GM12892 (cell line): ENCODE measurements at regions not wholly inside any gene's neighbourhood (a gene's known extent, or its start where the extent isn't known, plus 50 kb on each side); places are given as distances from the start of the nearest gene placed in this dataset.

Source experiments
- POLR2A ChIP-seq: IDR thresholded peaks from 2 replicates; pipeline ENCODE4 v1.6.1; 2011; ENCODE audit warnings: low read depth, low read length, control low read depth
- POLR2AphosphoS5 ChIP-seq: IDR thresholded peaks from 2 replicates; pipeline ENCODE4 v1.6.1; 2011; ENCODE audit warnings: low read depth, low read length, control low read depth
- TAF1 ChIP-seq: IDR thresholded peaks from 2 replicates; pipeline ENCODE4 v1.6.1; 2011; ENCODE audit warnings: low read depth, mild to moderate bottlenecking, control low read depth, low read length, borderline replicate concordance

DNA sequence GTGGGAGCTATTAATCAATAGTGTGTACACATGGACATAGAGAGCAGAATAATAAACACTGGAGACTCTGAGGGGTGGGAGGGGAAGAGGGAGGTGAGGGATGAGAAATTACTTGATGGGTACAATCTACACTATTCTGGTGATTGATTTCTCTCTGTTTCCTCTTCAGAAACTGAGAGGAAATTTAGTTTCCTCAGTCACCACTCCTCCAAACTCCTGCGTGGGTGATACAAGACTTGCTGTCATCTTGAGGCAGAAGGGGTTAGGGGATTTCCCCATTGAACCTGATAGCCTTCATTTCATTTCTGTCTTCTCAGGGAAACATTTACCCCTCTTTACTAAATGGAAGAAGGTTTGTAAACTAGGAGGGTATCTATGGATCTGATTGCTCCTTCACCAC, 84.3 kb upstream of the ESR1 start:
- TF ChIP-seq POLR2AphosphoS5 = no peak
- TF ChIP-seq TAF1 = no peak
- no peak for TF ChIP-seq POLR2A
